Activated T-helper 1 cell treated with anti-CD3 and anti-CD28 coated beads, Interleukin-12 subunit alpha, Interleukin-12 subunit beta, Interleukin-2, Interleukin-4 antibody, amounts not matched to agents 30 ng/mL and 10 ng/mL and 1 ng/mL, durations not matched to agents 14 hours and 24 hours and 36 hours (primary cell): ENCODE measurements at regions not wholly inside any gene's neighbourhood (a gene's known extent, or its start where the extent isn't known, plus 50 kb on each side); places are given as distances from the start of the nearest gene placed in this dataset.

Experiments
- DNase-seq: peaks from one replicate; pipeline ENCODE4 v3.0.0; 2021; ENCODE audit warnings: low spot score
- H3K27ac Mint-ChIP-seq: one replicate; pipeline ENCODE4 v1.8.0; 2021; ENCODE audit warnings: mild to moderate bottlenecking, mixed read lengths
- H3K27me3 Mint-ChIP-seq: one replicate; pipeline ENCODE4 v1.8.0; 2022; ENCODE audit warnings: mild to moderate bottlenecking, moderate library complexity, mixed read lengths; ENCODE audit not compliant: insufficient read depth
- H3K36me3 Mint-ChIP-seq: one replicate; pipeline ENCODE4 v1.8.0; 2021; ENCODE audit warnings: low read depth, mixed read lengths
- H3K4me1 Mint-ChIP-seq: one replicate; pipeline ENCODE4 v1.8.0; 2021; ENCODE audit warnings: low read depth, mixed read lengths
- H3K4me3 Mint-ChIP-seq: one replicate; pipeline ENCODE4 v1.8.0; 2021; ENCODE audit warnings: mild to moderate bottlenecking, moderate library complexity, mixed read lengths
- H3K9me3 Mint-ChIP-seq: one replicate; pipeline ENCODE4 v1.8.0; 2021; ENCODE audit warnings: mixed read lengths
- intact Hi-C: fragments of 100-400 bp; cut with micrococcal nuclease; formaldehyde crosslinking; loops from one replicate; pipeline ENCODE4 v1.15.1; 2024

GRCh38 chr18:35770376-35771014, 189.0 kb downstream of the GALNT1 start:
- no peak for DNase-seq
- H3K9me3 Mint-ChIP-seq, result no peaks in the 10 kb centered on the region
- H3K36me3 Mint-ChIP-seq, result no peaks in the 10 kb centered on the region
- H3K4me3 Mint-ChIP-seq, result no peak overlapping the region
- no peaks in the 10 kb centered on the region for H3K4me1 Mint-ChIP-seq
- no peaks in the 10 kb centered on the region for H3K27me3 Mint-ChIP-seq
- no peak overlapping the region for H3K27ac Mint-ChIP-seq
- intact Hi-C loops, result no loop called here

GRCh38 chr18:35771172-35771571, 189.6 kb downstream of the GALNT1 start:
- H3K27ac Mint-ChIP-seq, result no peak overlapping the region
- no peaks in the 10 kb centered on the region for H3K9me3 Mint-ChIP-seq
- H3K27me3 Mint-ChIP-seq, result no peaks in the 10 kb centered on the region
- H3K4me1 Mint-ChIP-seq, result no peaks in the 10 kb centered on the region
- no peaks in the 10 kb centered on the region for H3K36me3 Mint-ChIP-seq
- no peak overlapping the region for H3K4me3 Mint-ChIP-seq
- DNase-seq, result no peak
- intact Hi-C loops, result no loop called here

- H3K27me3 Mint-ChIP-seq, result peaks cover 2% of the 10 kb centered on the region
- H3K9me3 Mint-ChIP-seq, result no peaks in the 10 kb centered on the region
- H3K4me3 Mint-ChIP-seq, result no peak overlapping the region
These were observed 194.3 kb downstream of the GALNT1 start for GRCh38 chr18:35775887-35776286.

DNA sequence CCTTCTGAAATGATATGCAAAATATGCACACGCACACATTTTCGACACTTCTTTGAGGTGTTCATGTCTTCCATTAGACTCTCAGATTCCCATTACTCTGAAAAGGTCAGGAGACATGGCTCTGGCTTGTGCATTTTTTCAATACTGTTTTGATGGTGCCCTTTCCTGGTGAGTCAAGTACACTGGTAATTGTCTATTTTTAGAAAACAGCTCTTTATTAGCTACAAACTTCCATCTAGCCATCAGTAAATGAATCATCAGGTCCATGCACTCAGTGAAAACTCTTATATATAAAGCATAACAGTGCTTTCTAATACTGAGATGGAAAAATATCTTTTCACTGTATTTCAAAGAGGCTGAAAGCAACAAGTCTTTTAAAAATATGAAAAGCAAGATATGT, 194.9 kb downstream of the GALNT1 start:
- intact Hi-C loops, result no loop called here
- DNase-seq, result no peak
- Mint-ChIP-seq H3K27ac (no peak overlapping the region), H3K4me3 (no peak overlapping the region), H3K27me3 (peaks cover 2% of the 10 kb centered on the region), H3K4me1 (no peaks in the 10 kb centered on the region), H3K9me3 (no peaks in the 10 kb centered on the region), H3K36me3 (no peaks in the 10 kb centered on the region)

More at GRCh38 chr18:35775887-35776286, 194.3 kb downstream of the GALNT1 start:
- Mint-ChIP-seq H3K36me3 (no peaks in the 10 kb centered on the region), H3K27ac (no peak overlapping the region), H3K4me1 (no peaks in the 10 kb centered on the region)
- DNase-seq, result no peak
- intact Hi-C loops, result no loop called here

DNA sequence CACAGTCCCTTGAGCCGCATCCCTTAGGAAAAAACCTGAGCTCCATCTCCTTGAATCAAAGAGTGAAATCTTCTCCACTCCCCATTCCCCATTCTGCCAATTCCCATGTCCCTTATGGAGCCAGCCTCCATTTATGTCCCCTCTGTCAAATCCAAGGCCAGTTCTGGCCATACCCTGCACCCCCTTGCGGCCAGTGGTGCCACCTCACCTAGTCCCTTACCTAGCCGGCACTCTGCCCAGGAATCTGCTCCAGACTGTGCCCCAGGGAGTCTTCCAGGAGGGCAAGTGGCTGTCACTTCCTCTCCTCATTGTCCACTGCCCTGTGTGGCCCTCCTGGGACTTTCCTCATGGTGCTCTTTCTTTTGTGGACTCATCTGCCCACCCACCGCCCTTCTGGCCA, 195.4 kb upstream of the RMP24 start:
- H3K36me3 Mint-ChIP-seq, result no peaks in the 10 kb centered on the region
- no peaks in the 10 kb centered on the region for H3K4me1 Mint-ChIP-seq
- peaks cover 2% of the 10 kb centered on the region for H3K27me3 Mint-ChIP-seq
- H3K27ac Mint-ChIP-seq, result no peak overlapping the region
- intact Hi-C loops, result no loop called here
- no peak for DNase-seq
- no peak overlapping the region for H3K4me3 Mint-ChIP-seq
- H3K9me3 Mint-ChIP-seq, result no peaks in the 10 kb centered on the region

DNA sequence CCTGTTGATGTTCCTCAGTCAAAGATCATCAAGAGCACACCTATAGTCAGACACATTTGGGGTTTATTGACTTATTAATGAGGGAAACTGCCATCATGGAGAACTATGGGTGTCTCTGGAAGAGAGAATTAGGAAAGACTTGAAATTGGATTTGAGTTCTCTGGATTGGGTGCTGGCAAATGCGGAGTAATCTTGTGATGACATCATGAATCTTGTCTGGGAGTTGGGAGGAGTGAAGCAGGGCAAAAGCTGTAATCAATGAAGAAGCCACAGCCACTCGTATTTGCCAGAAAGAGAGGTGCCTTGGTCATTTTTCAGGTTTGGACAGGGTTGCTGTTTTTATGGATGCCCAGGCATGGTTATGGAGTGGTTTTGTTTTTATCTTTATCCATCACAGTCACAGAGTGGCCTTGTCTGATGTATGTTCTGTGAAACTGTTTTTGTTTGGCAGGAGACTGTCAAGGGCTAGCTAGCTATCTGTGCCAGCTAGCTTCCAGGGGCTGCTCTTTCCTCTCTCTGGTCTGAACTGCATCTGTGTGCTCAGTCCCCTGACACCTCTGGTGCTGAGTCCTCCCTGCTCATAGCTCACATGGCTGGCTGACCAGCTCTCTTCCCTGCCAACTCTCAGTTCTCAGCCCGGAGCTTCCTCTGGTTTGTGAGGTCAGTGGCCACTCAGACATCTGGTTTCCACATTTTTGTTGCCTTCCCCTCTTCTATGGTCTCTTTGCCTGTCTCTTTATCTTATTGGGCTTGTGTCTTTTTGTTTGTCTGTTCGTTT, 193.4 kb upstream of the RMP24 start:
- Mint-ChIP-seq H3K9me3 (no peaks in the 10 kb centered on the region), H3K4me1 (no peaks in the 10 kb centered on the region), H3K36me3 (no peaks in the 10 kb centered on the region), H3K27me3 (peaks cover 2% of the 10 kb centered on the region), H3K27ac (no peak overlapping the region), H3K4me3 (no peak overlapping the region)
- DNase-seq, result no peak
- intact Hi-C loops, result no loop called here

DNA sequence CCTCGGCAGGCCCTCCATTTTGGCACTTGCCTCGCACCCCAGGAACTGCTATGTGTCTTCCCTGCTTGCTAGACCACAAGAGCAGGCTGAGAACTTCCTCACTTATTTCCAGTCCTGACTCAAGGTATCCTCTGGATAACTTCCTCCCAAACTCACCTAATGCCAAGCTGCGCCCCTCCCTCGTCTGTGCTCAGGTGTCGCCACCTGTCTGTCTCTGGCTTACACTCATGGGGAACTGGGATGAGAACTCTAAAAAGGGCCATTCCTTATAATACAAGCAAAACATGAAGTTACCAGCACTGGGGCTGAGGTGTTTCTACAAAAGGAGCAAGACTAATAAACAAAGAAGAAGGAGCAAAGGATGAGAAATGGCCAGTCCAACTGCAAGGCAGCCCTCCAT, 191.5 kb upstream of the RMP24 start:
- Mint-ChIP-seq H3K4me1 (no peaks in the 10 kb centered on the region), H3K27ac (no peak overlapping the region), H3K36me3 (no peaks in the 10 kb centered on the region), H3K27me3 (peaks cover 2% of the 10 kb centered on the region), H3K4me3 (no peak overlapping the region), H3K9me3 (no peaks in the 10 kb centered on the region)
- intact Hi-C loops, result no loop called here
- DNase-seq, result no peak

GRCh38 chr18:35782926-35783325, 189.6 kb upstream of the RMP24 start:
- Mint-ChIP-seq H3K36me3 (no peaks in the 10 kb centered on the region), H3K4me3 (no peak overlapping the region), H3K9me3 (no peaks in the 10 kb centered on the region), H3K27me3 (no peaks in the 10 kb centered on the region), H3K4me1 (no peaks in the 10 kb centered on the region), H3K27ac (no peak overlapping the region)
- intact Hi-C loops, result no loop called here
- DNase-seq, result no peak

- Mint-ChIP-seq H3K36me3 (no peaks in the 10 kb centered on the region), H3K27me3 (no peaks in the 10 kb centered on the region), H3K9me3 (no peaks in the 10 kb centered on the region), H3K27ac (no peak overlapping the region), H3K4me3 (no peak overlapping the region), H3K4me1 (no peaks in the 10 kb centered on the region)
- DNase-seq, result no peak
- intact Hi-C loops, result no loop called here
These were observed 186.0 kb upstream of the RMP24 start for GRCh38 chr18:35786365-35787042.

GRCh38 chr18:35789543-35789942, 182.9 kb upstream of the RMP24 start:
- intact Hi-C loops, result no loop called here
- H3K36me3 Mint-ChIP-seq, result no peaks in the 10 kb centered on the region
- no peak overlapping the region for H3K27ac Mint-ChIP-seq
- H3K9me3 Mint-ChIP-seq, result no peaks in the 10 kb centered on the region
- peaks cover 1% of the 10 kb centered on the region for H3K27me3 Mint-ChIP-seq
- DNase-seq, result no peak
- no peaks in the 10 kb centered on the region for H3K4me1 Mint-ChIP-seq
- H3K4me3 Mint-ChIP-seq, result no peak overlapping the region

GRCh38 chr18:35797948-35798347, 174.5 kb upstream of the RMP24 start:
- H3K27ac Mint-ChIP-seq, result no peak overlapping the region
- no peak overlapping the region for H3K4me3 Mint-ChIP-seq
- intact Hi-C loops, result no loop called here
- DNase-seq, result no peak
- no peaks in the 10 kb centered on the region for H3K9me3 Mint-ChIP-seq
- H3K4me1 Mint-ChIP-seq, result no peaks in the 10 kb centered on the region
- H3K36me3 Mint-ChIP-seq, result no peaks in the 10 kb centered on the region
- peaks cover 10% of the 10 kb centered on the region for H3K27me3 Mint-ChIP-seq

DNA sequence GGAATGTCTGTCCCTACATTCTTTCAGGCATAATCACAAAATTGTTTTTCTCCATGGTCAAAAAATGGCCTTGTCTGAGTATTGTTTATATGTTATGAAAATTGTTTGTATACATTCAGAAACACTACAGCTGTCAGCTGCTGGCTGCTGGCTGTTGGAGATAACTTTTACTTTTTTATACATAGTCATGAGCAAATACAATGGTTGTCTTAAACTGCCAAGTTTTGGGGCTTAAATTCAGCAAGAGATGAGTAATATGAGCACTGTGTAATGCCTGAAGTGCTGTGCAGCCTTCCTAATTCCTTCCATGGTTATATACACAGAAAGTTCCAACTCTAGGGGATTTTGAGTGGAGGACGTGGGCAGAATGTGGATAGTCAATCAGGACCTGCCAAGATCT, 168.9 kb upstream of the RMP24 start:
- no peak for DNase-seq
- intact Hi-C loops, result no loop called here
- Mint-ChIP-seq H3K36me3 (no peaks in the 10 kb centered on the region), H3K4me3 (no peak overlapping the region), H3K27ac (no peak overlapping the region), H3K9me3 (no peaks in the 10 kb centered on the region), H3K4me1 (no peaks in the 10 kb centered on the region), H3K27me3 (peaks cover 8% of the 10 kb centered on the region)

GRCh38 chr18:35804377-35804776, 168.1 kb upstream of the RMP24 start:
- Mint-ChIP-seq H3K36me3 (no peaks in the 10 kb centered on the region), H3K4me1 (peaks cover 4% of the 10 kb centered on the region), H3K9me3 (no peaks in the 10 kb centered on the region), H3K27ac (no peak overlapping the region), H3K27me3 (peaks cover 8% of the 10 kb centered on the region), H3K4me3 (no peak overlapping the region)
- DNase-seq, result no peak
- intact Hi-C loops, result no loop called here
